Activated T-cell treated with anti-CD3 and anti-CD28 coated beads for 48 hours (primary cell): ENCODE measurements at regions not wholly inside any gene's neighbourhood (a gene's known extent, or its start where the extent isn't known, plus 50 kb on each side); places are given as distances from the start of the nearest gene placed in this dataset.

Experiments used
- DNase-seq: peaks from one replicate; pipeline ENCODE4 v3.0.0-alpha.2; 2020; ENCODE audit warnings: low read depth

GRCh38 chr7:155138204-155138603 lies 68.1 kb downstream of the HTR5A start:
- DNase-seq, result no peak

GRCh38 chr7:155141562-155141961 lies 71.4 kb downstream of the HTR5A start:
- DNase-seq, result no peak

GRCh38 chr7:155143381-155143780 lies 73.3 kb downstream of the HTR5A start:
- no peak for DNase-seq

- DNase-seq, result no peak
Measured at GRCh38 chr7:155144371-155144770, 74.2 kb downstream of the HTR5A start.

GRCh38 chr7:155145477-155146255 lies 75.5 kb downstream of the HTR5A start:
- DNase-seq, result no peak

GRCh38 chr7:155147172-155147571 lies 77.0 kb downstream of the HTR5A start:
- DNase-seq, result no peak

- DNase-seq, result no peak
Measured at GRCh38 chr7:155147624-155148023, 77.5 kb downstream of the HTR5A start.

GRCh38 chr7:155153676-155154075 lies 83.6 kb downstream of the HTR5A start:
- no peak for DNase-seq

GRCh38 chr7:155154586-155154985 lies 84.5 kb downstream of the HTR5A start:
- no peak for DNase-seq

- DNase-seq, result no peak
Measured at GRCh38 chr7:155161690-155162089, 91.6 kb downstream of the HTR5A start.

- DNase-seq, result no peak
Measured at GRCh38 chr7:155162422-155162821, 92.3 kb downstream of the HTR5A start.

GRCh38 chr7:155163696-155164095 lies 93.6 kb downstream of the HTR5A start:
- DNase-seq, result no peak

GRCh38 chr7:155164316-155164715 lies 94.2 kb downstream of the HTR5A start:
- DNase-seq, result no peak

- no peak for DNase-seq
Measured at GRCh38 chr7:155166108-155166507, 96.0 kb downstream of the HTR5A start.

- DNase-seq, result no peak
Measured at GRCh38 chr7:155166673-155167370, 96.7 kb downstream of the HTR5A start.

- no peak for DNase-seq
Measured at GRCh38 chr7:155167706-155168365, 97.7 kb downstream of the HTR5A start.

GRCh38 chr7:155168597-155169480 lies 98.7 kb downstream of the HTR5A start:
- DNase-seq, result no peak

- no peak for DNase-seq
Measured at GRCh38 chr7:155169498-155170065, 99.5 kb downstream of the HTR5A start.

GRCh38 chr7:155170331-155170730 lies 100.2 kb downstream of the HTR5A start:
- no peak for DNase-seq

GRCh38 chr7:155172141-155172540 lies 102.0 kb downstream of the HTR5A start:
- DNase-seq, result no peak

GRCh38 chr7:155173905-155174304 lies 103.8 kb downstream of the HTR5A start:
- DNase-seq, result no peak

GRCh38 chr7:155178096-155178495 lies 108.0 kb downstream of the HTR5A start:
- DNase-seq, result no peak
